ENCODE measurements at regions not wholly inside any gene's neighbourhood (a gene's known extent, or its start where the extent isn't known, plus 50 kb on each side); places are given as distances from the start of the nearest gene placed in this dataset.

GRCh38 chr3:117563063-117563462, 853.5 kb downstream of the TUSC7 start:
- no peaks in the 10 kb centered on the region for H3K4me1 Mint-ChIP-seq
- no peaks in the 10 kb centered on the region for H3K36me3 Mint-ChIP-seq (ENCODE audit: low read depth)
- no peak overlapping the region for H3K4me3 Mint-ChIP-seq
- ChIA-PET CTCF (no interaction called here), POLR2A (no interaction called here)
- intact Hi-C loops (cut with micrococcal nuclease), result no loop called here
- no peak overlapping the region for H3K27ac Mint-ChIP-seq
- no peaks in the 10 kb centered on the region for H3K27me3 Mint-ChIP-seq
- ATAC-seq (ENCODE audit: low read depth) (no peak), DNase-seq (no peak)
- no peak for TF ChIP-seq CTCF (IDR thresholded peaks at IDR 0.05)
- H3K9me3 Mint-ChIP-seq, result peaks cover 3% of the 10 kb centered on the region

DNA sequence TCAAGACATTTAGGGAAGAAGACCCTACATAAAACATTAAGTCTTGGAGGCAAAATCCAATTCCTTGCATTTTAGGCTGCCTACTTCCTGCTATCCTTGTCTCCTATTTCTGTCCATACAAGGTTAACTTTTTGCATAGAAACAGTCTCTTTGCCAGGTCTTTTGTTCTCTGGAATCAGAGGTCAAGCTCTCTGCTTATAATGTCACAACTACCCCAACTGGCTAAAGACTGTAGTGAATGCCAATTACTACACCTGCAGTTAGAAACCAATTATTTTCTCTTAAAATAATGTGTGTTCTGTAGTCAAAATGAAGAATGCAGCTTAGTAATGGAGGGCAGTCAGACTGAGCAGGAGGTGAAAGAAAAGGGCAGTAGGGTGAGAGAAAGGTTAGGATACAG, 856.2 kb downstream of the TUSC7 start:
- CTCF ChIA-PET, result no interaction called here
- POLR2A ChIA-PET, result no interaction called here
- Mint-ChIP-seq H3K27ac (no peak overlapping the region), H3K9me3 (peaks cover 3% of the 10 kb centered on the region), H3K4me1 (no peaks in the 10 kb centered on the region), H3K36me3 (ENCODE audit: low read depth) (no peaks in the 10 kb centered on the region), H3K27me3 (no peaks in the 10 kb centered on the region), H3K4me3 (no peak overlapping the region)
- DNase-seq (no peak), ATAC-seq (ENCODE audit: low read depth) (no peak)
- intact Hi-C loops (cut with micrococcal nuclease), result no loop called here
- no peak for TF ChIP-seq CTCF (IDR thresholded peaks at IDR 0.05)

GRCh38 chr3:117566926-117567325, 857.3 kb downstream of the TUSC7 start:
- TF ChIP-seq CTCF (IDR thresholded peaks at IDR 0.05), result no peak
- no peaks in the 10 kb centered on the region for H3K27me3 Mint-ChIP-seq
- no peak for ATAC-seq (ENCODE audit: low read depth)
- H3K27ac Mint-ChIP-seq, result no peak overlapping the region
- H3K4me3 Mint-ChIP-seq, result no peak overlapping the region
- H3K4me1 Mint-ChIP-seq, result no peaks in the 10 kb centered on the region
- intact Hi-C loops (cut with micrococcal nuclease), result no loop called here
- H3K9me3 Mint-ChIP-seq, result peaks cover 3% of the 10 kb centered on the region
- ChIA-PET POLR2A (no interaction called here), CTCF (no interaction called here)
- no peaks in the 10 kb centered on the region for H3K36me3 Mint-ChIP-seq (ENCODE audit: low read depth)
- DNase-seq, result no peak

- Mint-ChIP-seq H3K4me1 (no peaks in the 10 kb centered on the region), H3K27me3 (no peaks in the 10 kb centered on the region), H3K9me3 (peaks cover 3% of the 10 kb centered on the region), H3K4me3 (no peak overlapping the region), H3K36me3 (ENCODE audit: low read depth) (no peaks in the 10 kb centered on the region), H3K27ac (no peak overlapping the region)
- intact Hi-C loops (cut with micrococcal nuclease), result no loop called here
- ATAC-seq (ENCODE audit: low read depth), result no peak
- no peak for TF ChIP-seq CTCF (IDR thresholded peaks at IDR 0.05)
- ChIA-PET POLR2A (no interaction called here), CTCF (no interaction called here)
- DNase-seq, result no peak
These were observed 857.8 kb downstream of the TUSC7 start for GRCh38 chr3:117567382-117567781.

GRCh38 chr3:117567906-117568305, 858.3 kb downstream of the TUSC7 start:
- Mint-ChIP-seq H3K27me3 (no peaks in the 10 kb centered on the region), H3K9me3 (peaks cover 3% of the 10 kb centered on the region)
- POLR2A ChIA-PET, result no interaction called here

More at GRCh38 chr3:117567906-117568305, 858.3 kb downstream of the TUSC7 start:
- Mint-ChIP-seq H3K4me1 (no peaks in the 10 kb centered on the region), H3K4me3 (no peak overlapping the region), H3K27ac (no peak overlapping the region), H3K36me3 (ENCODE audit: low read depth) (no peaks in the 10 kb centered on the region)
- no peak for DNase-seq
- no peak for TF ChIP-seq CTCF (IDR thresholded peaks at IDR 0.05)
- CTCF ChIA-PET, result no interaction called here
- intact Hi-C loops (cut with micrococcal nuclease), result no loop called here
- no peak for ATAC-seq (ENCODE audit: low read depth)
